OCI-LY1 (cell line): ENCODE measurements at regions not wholly inside any gene's neighbourhood (a gene's known extent, or its start where the extent isn't known, plus 50 kb on each side); places are given as distances from the start of the nearest gene placed in this dataset.

Source experiments
- H2AFZ ChIP-seq: fragments of 200-600 bp; sonication (generic), shearing (Covaris generic); 2 replicates; pipeline ENCODE4 v1.6.0; 2014; ENCODE audit warnings: antibody characterized with exemption, mild to moderate bottlenecking, low read length
- H3F3A ChIP-seq: fragments of 200-600 bp; sonication (generic), shearing (Covaris generic); 2 replicates; pipeline ENCODE4 v1.6.0; 2014; ENCODE audit warnings: mild to moderate bottlenecking, antibody characterized with exemption, low read length, moderate library complexity; ENCODE audit not compliant: insufficient read depth
- H3K27ac ChIP-seq: fragments of 200-600 bp; sonication (generic); 2 replicates; pipeline ENCODE4 v1.5.1; 2014; ENCODE audit warnings: low read length, mixed run types, mild to moderate bottlenecking, low read depth; ENCODE audit not compliant: poor library complexity, severe bottlenecking
- H3K27me3 ChIP-seq: fragments of 200-600 bp; sonication (generic); 2 replicates; pipeline ENCODE4 v1.6.0; 2014; ENCODE audit warnings: antibody characterized with exemption, mild to moderate bottlenecking, low read length, moderate library complexity; ENCODE audit not compliant: insufficient read depth
- H3K36me3 ChIP-seq: fragments of 200-600 bp; sonication (generic); 2 replicates; pipeline ENCODE4 v1.6.1; 2014; ENCODE audit warnings: mild to moderate bottlenecking, antibody characterized with exemption, low read length, moderate library complexity, mixed read lengths; ENCODE audit not compliant: insufficient read depth
- H3K4me1 ChIP-seq: fragments of 200-600 bp; sonication (generic); 2 replicates; pipeline ENCODE4 v1.5.1; 2014; ENCODE audit warnings: mild to moderate bottlenecking, low read length, moderate library complexity; ENCODE audit not compliant: insufficient read depth, severe bottlenecking
- H3K4me2 ChIP-seq: fragments of 200-600 bp; sonication (generic), shearing (Covaris generic); 2 replicates; pipeline ENCODE4 v1.6.1; 2014; ENCODE audit warnings: low read length
- H3K4me3 ChIP-seq: fragments of 200-600 bp; sonication (generic); 2 replicates; pipeline ENCODE4 v1.5.1; 2014; ENCODE audit warnings: low read length, low read depth, mild to moderate bottlenecking, mixed read lengths; ENCODE audit not compliant: poor library complexity, severe bottlenecking
- H3K79me2 ChIP-seq: fragments of 200-600 bp; shearing (Covaris generic); 2 replicates; pipeline ENCODE4 v1.6.1; 2016; ENCODE audit warnings: mixed run types, low read length, mixed read lengths; ENCODE audit not compliant: insufficient read depth
- H3K9ac ChIP-seq: fragments of 200-600 bp; sonication (generic), shearing (Covaris generic); 2 replicates; pipeline ENCODE4 v1.6.1; 2014; ENCODE audit warnings: mild to moderate bottlenecking, low read length, mixed read lengths
- H3K9me2 ChIP-seq: fragments of 200-600 bp; sonication (generic), shearing (Covaris generic); 2 replicates; pipeline ENCODE4 v1.6.1; 2014; ENCODE audit warnings: low read depth, mild to moderate bottlenecking, low read length, mixed read lengths
- H3K9me3 ChIP-seq: fragments of 200-600 bp; shearing (Covaris generic); 2 replicates; pipeline ENCODE4 v1.6.1; 2014; ENCODE audit warnings: low read length, mixed read lengths
- H4K20me1 ChIP-seq: fragments of 200-600 bp; sonication (generic), shearing (Covaris generic); 2 replicates; pipeline ENCODE4 v1.6.0; 2016; ENCODE audit warnings: mild to moderate bottlenecking, low read length; ENCODE audit not compliant: insufficient read depth
- CTCF ChIP-seq: fragments of 200-600 bp; sonication (generic), shearing (Covaris generic); IDR thresholded peaks from 2 replicates; pipeline ENCODE4 v1.5.1; 2017; ENCODE audit warnings: mild to moderate bottlenecking, antibody characterized with exemption, low read length, moderate library complexity, mixed read lengths
- EZH2 ChIP-seq: fragments of 200-600 bp; sonication (generic), shearing (Covaris generic); IDR thresholded peaks from 2 replicates; pipeline ENCODE4 v1.8.0; 2017; ENCODE audit warnings: borderline replicate concordance, mixed run types, mild to moderate bottlenecking, antibody characterized with exemption, low read length, moderate library complexity, mixed read lengths

- Histone ChIP-seq H3K4me1 (no peaks in the 10 kb centered on the region), H3K36me3 (no peaks in the 10 kb centered on the region), H3K9ac (no peak overlapping the region), H3K9me3 (no peaks in the 10 kb centered on the region), H2AFZ (no peak overlapping the region), H3K27ac (no peak overlapping the region), H3F3A (no peaks in the 10 kb centered on the region), H3K4me2 (no peak overlapping the region), H3K27me3 (no peaks in the 10 kb centered on the region), H3K9me2 (no peaks in the 10 kb centered on the region), H4K20me1 (no peaks in the 10 kb centered on the region), H3K79me2 (no peaks in the 10 kb centered on the region), H3K4me3 (no peak overlapping the region)
- TF ChIP-seq CTCF (no peak), EZH2 (no peak)
These were observed 279.8 kb upstream of the ARRDC4 start for GRCh38 chr15:97680606-97681220.

- no peaks in the 10 kb centered on the region for H3K9me3 ChIP-seq
- no peaks in the 10 kb centered on the region for H3K9me2 ChIP-seq
- no peaks in the 10 kb centered on the region for H3K79me2 ChIP-seq
- no peak overlapping the region for H3K4me2 ChIP-seq
- no peak overlapping the region for H3K4me3 ChIP-seq
- TF ChIP-seq CTCF (no peak), EZH2 (no peak)
- H3K27me3 ChIP-seq, result no peaks in the 10 kb centered on the region
- H4K20me1 ChIP-seq, result no peaks in the 10 kb centered on the region
- H3K4me1 ChIP-seq, result no peaks in the 10 kb centered on the region
- H3K36me3 ChIP-seq, result no peaks in the 10 kb centered on the region
- no peaks in the 10 kb centered on the region for H3F3A ChIP-seq
- H3K9ac ChIP-seq, result no peak overlapping the region
- no peak overlapping the region for H2AFZ ChIP-seq
- H3K27ac ChIP-seq, result no peak overlapping the region
These were observed 276.7 kb upstream of the ARRDC4 start for GRCh38 chr15:97683831-97684230.

- Histone ChIP-seq H3K4me3 (no peak overlapping the region), H3K9ac (no peak overlapping the region), H3K4me1 (no peaks in the 10 kb centered on the region), H4K20me1 (no peaks in the 10 kb centered on the region), H3K27me3 (no peaks in the 10 kb centered on the region), H3K9me2 (no peaks in the 10 kb centered on the region), H3K9me3 (no peaks in the 10 kb centered on the region), H2AFZ (no peak overlapping the region), H3K27ac (no peak overlapping the region), H3K4me2 (no peak overlapping the region), H3F3A (no peaks in the 10 kb centered on the region), H3K79me2 (no peaks in the 10 kb centered on the region), H3K36me3 (no peaks in the 10 kb centered on the region)
- TF ChIP-seq EZH2 (no peak), CTCF (no peak)
These were observed 276.3 kb upstream of the ARRDC4 start for GRCh38 chr15:97684249-97684648.
